Kasumi-1 (cell line): ENCODE measurements at regions not wholly inside any gene's neighbourhood (a gene's known extent, or its start where the extent isn't known, plus 50 kb on each side); places are given as distances from the start of the nearest gene placed in this dataset.
"Not testable (repeated sequence)": the region's sequence is repeated elsewhere in the genome, so short reads cannot be mapped to it uniquely, and the experiment has no call there.

Source experiments
- DNase-seq, 2 experiments: peaks; one replicate each; lab custom pipeline; 2025; lab: John Stamatoyannopoulos, UW

- DNase-seq: no peak
These were observed 1246.0 kb upstream of the ACVR2A start for GRCh38 chr2:146598791-146599190.

- no peak for DNase-seq
These were observed 1247.5 kb upstream of the ACVR2A start for GRCh38 chr2:146597291-146597690.

GRCh38 chr2:146591908-146592307, 1252.9 kb upstream of the ACVR2A start:
- no peak for DNase-seq

GRCh38 chr2:146587291-146587713, 1257.5 kb upstream of the ACVR2A start:
- no peak for DNase-seq

- DNase-seq: no peak
These were observed 1260.5 kb upstream of the ACVR2A start for GRCh38 chr2:146584316-146584715.

GRCh38 chr2:146579147-146579930, 1265.5 kb upstream of the ACVR2A start:
- DNase-seq: no peak

- no peak for DNase-seq
These were observed 1268.3 kb upstream of the ACVR2A start for GRCh38 chr2:146576339-146577111.

GRCh38 chr2:146572598-146572997, 1272.2 kb upstream of the ACVR2A start:
- no peak for DNase-seq

GRCh38 chr2:146561996-146562395, 1282.8 kb upstream of the ACVR2A start:
- no peak for DNase-seq

- DNase-seq: no peak
These were observed 1297.6 kb upstream of the ACVR2A start for GRCh38 chr2:146547236-146547635.

- DNase-seq: no peak
These were observed 1300.1 kb upstream of the ACVR2A start for GRCh38 chr2:146544701-146545100.

GRCh38 chr2:146541896-146542295, 1302.9 kb upstream of the ACVR2A start:
- no peak for DNase-seq

- no peak for DNase-seq
These were observed 1304.4 kb upstream of the ACVR2A start for GRCh38 chr2:146540271-146540932.

- not testable (repeated sequence) for DNase-seq
These were observed 1305.1 kb upstream of the ACVR2A start for GRCh38 chr2:146539739-146540138.

GRCh38 chr2:146537477-146537876, 1307.4 kb upstream of the ACVR2A start:
- no peak for DNase-seq

- DNase-seq: no peak
These were observed 1312.2 kb upstream of the ACVR2A start for GRCh38 chr2:146532509-146533147.

- DNase-seq: no peak
These were observed 1312.8 kb upstream of the ACVR2A start for GRCh38 chr2:146532009-146532408.

GRCh38 chr2:146530886-146531285, 1313.9 kb upstream of the ACVR2A start:
- DNase-seq: no peak

GRCh38 chr2:146527166-146527565, 1317.7 kb upstream of the ACVR2A start:
- DNase-seq: no peak

GRCh38 chr2:146523196-146523595, 1321.6 kb upstream of the ACVR2A start:
- peak; percentile 70 to 82 for DNase-seq

- DNase-seq: no peak
These were observed 1338.0 kb upstream of the ACVR2A start for GRCh38 chr2:146506851-146507250.

GRCh38 chr2:146503366-146503765, 1341.5 kb upstream of the ACVR2A start:
- no peak for DNase-seq
